IPS DF 6.9 (cell line): ENCODE measurements at regions not wholly inside any gene's neighbourhood (a gene's known extent, or its start where the extent isn't known, plus 50 kb on each side); places are given as distances from the start of the nearest gene placed in this dataset.

Experiments
- DNase-seq: peaks from one replicate; pipeline ENCODE4 v3.0.0-alpha.2; 2013; ENCODE audit warnings: low read depth, low spot score
- H3K27ac ChIP-seq: one replicate; pipeline ENCODE4 v1.5.1; 2013; ENCODE audit warnings: low read length, control low read depth
- H3K27me3 ChIP-seq: 2 replicates; pipeline ENCODE4 v1.6.1; 2013; ENCODE audit warnings: mild to moderate bottlenecking, low read length; ENCODE audit not compliant: control insufficient read depth, insufficient read depth
- H3K36me3 ChIP-seq: 2 replicates; pipeline ENCODE4 v1.6.1; 2013; ENCODE audit warnings: low read length; ENCODE audit not compliant: control insufficient read depth, insufficient read depth
- H3K4me1 ChIP-seq: 2 replicates; pipeline ENCODE4 v1.6.1; 2013; ENCODE audit warnings: low read length; ENCODE audit not compliant: control insufficient read depth, insufficient read depth
- H3K4me3 ChIP-seq: 2 replicates; pipeline ENCODE4 v1.5.1; 2013; ENCODE audit warnings: mild to moderate bottlenecking, low read length
- H3K9me3 ChIP-seq: 2 replicates; pipeline ENCODE4 v1.6.1; 2013; ENCODE audit warnings: low read length, inconsistent platforms; ENCODE audit not compliant: control insufficient read depth, insufficient read depth
- WGBS: extraction: QIAGEN DNeasy Blood & Tissue Kit; methylation state at CpG from one replicate; pipeline ENCODE4 v1.1.7; 2013; ENCODE audit warnings: mixed read lengths, missing lambda C conversion rate; ENCODE audit not compliant: insufficient read length, insufficient coverage; 5-methylcytosine and 5-hydroxymethylcytosine counted together

DNA sequence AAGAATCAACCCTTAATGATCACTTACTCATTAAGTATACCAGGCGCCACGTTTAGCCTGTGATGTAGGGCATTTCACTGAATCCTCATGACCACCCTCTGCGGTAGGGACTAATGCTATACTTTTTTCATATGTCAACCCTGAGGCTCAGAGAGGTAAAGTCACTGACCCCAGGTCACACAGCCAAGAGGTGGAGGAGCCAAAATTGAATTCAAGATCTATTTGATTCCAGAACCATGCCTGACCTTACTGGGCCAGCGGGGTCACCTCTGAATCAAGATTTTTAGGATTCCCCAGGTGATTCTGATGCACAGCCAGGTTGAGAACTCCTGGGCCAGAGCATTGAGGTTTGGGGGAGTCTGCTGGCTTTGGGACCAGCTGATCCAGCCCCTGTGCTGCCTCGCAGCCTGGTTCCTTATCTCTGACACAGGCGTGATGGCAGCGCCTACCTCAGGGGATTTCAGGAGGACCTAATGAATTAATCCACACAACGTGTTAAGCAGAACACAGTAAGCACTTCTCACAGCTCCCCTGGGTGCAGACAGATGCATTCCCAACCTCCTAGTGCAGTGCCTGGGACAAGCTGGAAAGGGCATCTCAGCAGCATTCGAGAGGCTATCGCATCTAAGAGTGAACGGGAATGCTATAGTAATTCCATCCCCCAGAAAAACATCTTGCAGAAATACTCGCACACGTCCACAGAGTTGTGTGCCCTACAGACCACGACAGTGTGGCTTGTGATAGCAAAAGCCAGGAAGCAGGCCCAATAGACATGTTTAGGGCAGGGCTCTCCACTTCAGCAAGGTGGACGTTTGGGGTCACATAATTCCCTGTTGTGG, 101.4 kb upstream of the PTPN1 start:
- no CpG with 5 or more reads among the region's 15 CpGs for WGBS
- no peaks in the 10 kb centered on the region for H3K36me3 ChIP-seq
- H3K9me3 ChIP-seq = no peaks in the 10 kb centered on the region
- H3K27ac ChIP-seq = no peak overlapping the region
- H3K4me3 ChIP-seq = no peak overlapping the region
- no peaks in the 10 kb centered on the region for H3K27me3 ChIP-seq
- peaks cover 4% of the 10 kb centered on the region for H3K4me1 ChIP-seq
- no peak for DNase-seq

DNA sequence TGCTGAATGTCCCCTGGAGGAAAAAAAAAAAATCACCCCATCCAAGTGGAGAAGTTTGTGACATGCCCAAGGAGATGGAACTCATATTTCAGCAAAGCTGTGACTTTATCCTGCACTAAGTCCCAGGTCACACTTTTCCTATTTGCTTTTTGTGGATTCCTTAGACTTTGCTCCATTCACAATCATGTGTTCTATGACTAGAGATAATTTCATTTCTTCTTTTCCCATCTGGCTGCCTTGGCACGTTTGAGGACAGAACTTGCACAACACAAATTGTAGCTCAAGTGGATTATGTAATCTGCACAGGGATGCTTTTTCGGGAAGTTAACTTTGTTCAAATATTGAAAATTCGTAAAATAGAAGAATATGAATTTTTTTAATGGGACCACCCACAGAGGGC, 100.7 kb upstream of the PTPN1 start:
- Histone ChIP-seq H3K27me3 (no peaks in the 10 kb centered on the region), H3K27ac (no peak overlapping the region), H3K4me3 (no peak overlapping the region), H3K9me3 (no peaks in the 10 kb centered on the region), H3K4me1 (peaks cover 4% of the 10 kb centered on the region), H3K36me3 (no peaks in the 10 kb centered on the region)
- 100% methylated on average over 2 of the region's 3 CpGs for WGBS
- DNase-seq = no peak

DNA sequence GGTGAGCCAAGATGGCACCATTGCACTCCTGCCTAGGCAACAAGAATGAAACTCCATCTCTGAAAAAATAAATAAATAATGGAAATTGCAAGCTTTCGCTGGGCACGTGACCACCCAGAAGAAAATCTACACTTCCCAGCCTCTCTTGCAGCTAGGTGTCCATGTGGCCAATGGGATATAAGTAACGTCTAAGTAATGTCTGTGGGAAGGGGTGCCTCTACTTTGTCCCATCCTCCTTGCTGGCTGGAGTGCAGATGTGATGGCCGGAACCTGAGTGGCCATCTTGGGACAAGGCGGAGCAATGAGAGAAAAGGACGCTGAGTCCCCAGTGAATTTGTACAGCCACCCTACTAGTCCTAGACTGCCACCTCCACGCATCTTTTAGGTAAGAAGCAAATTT, 99.8 kb upstream of the PTPN1 start:
- Histone ChIP-seq H3K27ac (no peak overlapping the region), H3K9me3 (no peaks in the 10 kb centered on the region), H3K4me3 (no peak overlapping the region), H3K36me3 (no peaks in the 10 kb centered on the region), H3K27me3 (no peaks in the 10 kb centered on the region), H3K4me1 (peaks cover 6% of the 10 kb centered on the region)
- WGBS = no CpG with 5 or more reads among the region's 7 CpGs
- no peak for DNase-seq

DNA sequence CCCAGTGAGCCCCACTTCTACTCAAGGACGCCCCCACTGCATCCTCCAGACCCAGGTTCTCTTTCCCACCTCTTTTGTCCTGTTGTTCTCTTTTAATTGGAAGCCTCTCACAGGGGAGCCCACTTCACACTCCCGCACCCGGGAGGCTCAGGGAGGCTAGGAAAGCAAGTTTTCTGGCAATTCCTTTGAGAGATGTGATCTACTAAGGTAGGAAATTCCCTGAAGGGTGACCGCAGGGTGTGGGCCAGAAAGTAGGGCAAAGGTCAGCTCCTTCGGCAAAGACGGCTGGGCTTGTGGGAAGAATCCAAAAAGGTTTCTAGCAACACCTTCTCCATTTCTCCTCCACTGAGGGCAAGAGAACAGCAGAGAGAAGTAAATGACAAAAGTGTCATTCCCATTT, 98.1 kb upstream of the PTPN1 start:
- no CpG with 5 or more reads among the region's 6 CpGs for WGBS
- DNase-seq = no peak
- no peaks in the 10 kb centered on the region for H3K36me3 ChIP-seq

DNA sequence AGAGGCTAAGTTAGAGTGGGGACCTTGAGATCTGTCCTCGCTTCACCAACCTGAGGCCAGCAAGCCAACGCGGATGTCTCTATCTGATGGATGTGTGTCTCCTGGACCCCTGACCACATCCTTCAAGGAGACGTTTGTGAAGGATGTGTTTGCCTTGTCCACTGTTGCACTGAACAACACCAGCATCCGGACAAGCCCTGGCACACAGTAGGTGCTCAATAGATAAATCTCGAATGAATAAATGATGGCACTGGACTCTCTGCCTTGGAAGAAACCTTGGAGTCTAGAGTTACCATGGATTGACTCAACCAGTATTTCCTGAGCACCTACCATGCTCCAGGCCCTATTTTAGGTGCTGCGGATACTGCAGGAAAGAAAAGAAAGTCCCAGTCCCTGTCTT, 97.7 kb upstream of the PTPN1 start:
- DNase-seq = no peak
- Histone ChIP-seq H3K27me3 (no peaks in the 10 kb centered on the region), H3K27ac (no peak overlapping the region), H3K4me3 (no peak overlapping the region), H3K9me3 (no peaks in the 10 kb centered on the region), H3K4me1 (peaks cover 6% of the 10 kb centered on the region), H3K36me3 (no peaks in the 10 kb centered on the region)
- WGBS = no CpG with 5 or more reads among the region's 7 CpGs

More for the DNA sequence above, 98.1 kb upstream of the PTPN1 start:
- Histone ChIP-seq H3K27ac (no peak overlapping the region), H3K27me3 (no peaks in the 10 kb centered on the region), H3K4me3 (no peak overlapping the region), H3K4me1 (peaks cover 6% of the 10 kb centered on the region), H3K9me3 (no peaks in the 10 kb centered on the region)

DNA sequence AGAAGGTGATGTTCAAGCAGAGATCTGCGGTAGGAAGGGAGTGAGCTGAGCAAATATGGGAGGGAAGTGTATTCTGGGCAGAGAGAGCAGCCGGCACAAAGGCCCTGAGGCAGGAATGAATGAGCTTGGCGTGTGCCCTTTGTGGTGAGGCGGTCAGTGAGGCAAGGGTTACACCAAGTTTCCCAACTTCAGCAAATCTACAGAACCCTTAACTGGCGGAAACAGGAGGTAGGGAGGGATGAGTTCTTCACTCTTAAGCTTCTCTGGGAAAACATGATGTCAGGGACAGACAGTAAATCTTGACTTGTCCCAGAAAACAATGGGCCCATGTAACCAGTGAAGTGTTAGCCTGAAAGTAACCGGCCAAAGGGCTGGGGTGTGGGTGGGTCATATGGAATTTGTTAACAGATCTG, 97.1 kb upstream of the PTPN1 start:
- H3K36me3 ChIP-seq = no peaks in the 10 kb centered on the region
- no peak overlapping the region for H3K4me3 ChIP-seq
- H3K27ac ChIP-seq = no peak overlapping the region
- DNase-seq = no peak
- no CpG with 5 or more reads among the region's 6 CpGs for WGBS
- peaks cover 6% of the 10 kb centered on the region for H3K4me1 ChIP-seq
- no peaks in the 10 kb centered on the region for H3K9me3 ChIP-seq
- H3K27me3 ChIP-seq = no peaks in the 10 kb centered on the region

DNA sequence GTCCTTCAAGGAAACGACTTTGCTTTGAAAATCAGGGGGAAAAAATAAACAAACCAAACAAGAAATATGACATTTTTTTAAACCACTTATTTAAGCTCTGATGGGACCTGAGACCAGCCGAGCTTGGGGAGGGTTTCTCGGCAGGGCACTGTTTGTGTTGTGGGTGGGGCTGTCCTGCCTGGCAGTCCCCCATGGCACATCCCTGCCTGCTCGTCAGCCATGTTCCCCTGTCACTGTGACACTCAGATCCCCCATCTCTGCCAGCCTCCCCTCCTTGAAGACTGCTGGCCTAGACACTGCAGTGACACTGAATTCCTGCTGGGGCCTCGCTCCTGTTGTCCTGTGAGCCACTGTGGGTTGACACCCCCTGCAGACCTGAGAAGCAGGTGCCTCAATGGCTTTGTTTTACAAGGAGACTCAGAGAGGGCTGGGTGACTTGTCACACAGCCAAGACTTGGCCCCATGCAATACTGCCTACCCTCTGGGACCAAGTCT, 95.1 kb upstream of the PTPN1 start:
- Histone ChIP-seq H3K9me3 (no peaks in the 10 kb centered on the region), H3K4me3 (no peak overlapping the region), H3K4me1 (peaks cover 6% of the 10 kb centered on the region), H3K27ac (no peak overlapping the region), H3K27me3 (no peaks in the 10 kb centered on the region), H3K36me3 (no peaks in the 10 kb centered on the region)
- no peak for DNase-seq
- no CpG with 5 or more reads among the region's 5 CpGs for WGBS

DNA sequence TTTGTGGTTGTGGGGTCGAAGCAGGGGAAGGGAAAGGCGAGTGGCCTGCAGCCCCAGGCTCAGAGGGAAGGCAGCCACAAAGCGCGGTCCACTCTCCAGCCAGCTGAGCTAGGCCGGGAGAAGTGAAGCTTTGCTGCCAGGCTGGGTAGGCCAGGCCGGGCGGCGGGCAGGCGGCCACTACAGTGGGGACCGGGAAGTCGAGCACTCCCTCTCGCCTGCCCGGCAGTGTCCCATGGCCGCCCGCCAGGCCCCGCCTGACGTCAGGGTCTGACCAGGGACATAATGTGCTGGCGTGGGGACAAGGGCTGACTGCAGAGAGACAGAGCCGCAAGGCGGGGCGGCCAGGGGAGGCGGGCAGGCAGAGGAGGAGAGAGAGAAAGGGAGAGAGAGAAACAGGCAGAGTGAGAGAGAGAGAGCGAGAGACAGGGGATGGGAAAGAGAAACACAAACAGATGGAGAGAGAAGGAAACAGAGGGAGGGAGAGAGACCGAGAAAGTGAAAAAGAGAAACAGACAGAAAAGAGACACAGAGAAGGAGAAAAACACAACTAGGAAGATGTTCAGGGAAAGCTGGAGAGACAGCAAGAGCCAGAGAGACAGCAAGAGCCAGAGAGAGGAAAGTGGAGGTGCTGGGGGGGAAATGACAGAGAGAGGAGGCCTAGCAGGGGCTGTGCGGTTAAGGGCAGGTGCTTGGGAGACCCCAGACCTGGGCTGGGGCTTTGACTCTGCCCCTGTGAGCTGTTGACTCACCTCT, 94.5 kb upstream of the PTPN1 start:
- no CpG with 5 or more reads among the region's 25 CpGs for WGBS
- no peaks in the 10 kb centered on the region for H3K9me3 ChIP-seq
- H3K27ac ChIP-seq = no peak overlapping the region
- H3K36me3 ChIP-seq = no peaks in the 10 kb centered on the region
- peaks cover 6% of the 10 kb centered on the region for H3K4me1 ChIP-seq
- H3K27me3 ChIP-seq = no peaks in the 10 kb centered on the region
- no peak overlapping the region for H3K4me3 ChIP-seq
- DNase-seq = no peak

DNA sequence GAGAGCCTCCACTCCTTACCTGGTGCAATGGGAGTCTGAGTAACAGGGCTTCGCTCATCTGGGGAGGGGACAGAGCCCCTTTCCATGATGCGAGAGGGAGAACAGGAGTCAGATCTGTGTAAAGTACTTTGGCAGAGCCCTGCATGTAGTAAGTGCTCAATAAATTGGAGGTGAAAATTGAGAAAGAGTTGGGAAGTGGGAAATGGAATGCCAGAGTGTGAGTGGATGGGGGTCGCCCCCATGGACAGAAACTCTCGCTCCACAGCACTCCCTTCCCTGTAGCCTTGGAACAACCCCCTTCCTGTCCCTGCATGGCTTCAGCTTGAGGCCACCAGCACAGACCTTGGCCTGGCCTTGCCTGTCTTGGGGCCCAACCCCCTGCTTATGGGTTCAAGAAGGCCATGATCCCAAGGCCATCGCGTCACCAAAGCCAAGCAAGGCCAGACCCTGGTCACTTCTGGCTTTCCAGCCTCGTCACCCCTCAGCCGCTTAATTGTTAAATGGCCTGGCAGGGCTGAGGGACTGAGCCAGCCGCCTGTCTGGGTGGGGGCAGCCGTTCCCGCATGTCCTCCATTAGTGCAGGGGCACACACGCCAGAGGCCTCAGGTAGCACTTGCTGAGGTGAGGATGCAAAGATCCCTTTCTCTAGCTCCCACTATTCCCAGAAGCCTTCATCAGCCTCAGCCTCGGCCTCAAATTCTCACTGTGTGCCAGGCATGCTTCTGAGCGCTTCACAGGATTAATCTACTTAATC, 93.7 kb upstream of the PTPN1 start:
- Histone ChIP-seq H3K4me3 (no peak overlapping the region), H3K27ac (no peak overlapping the region)
- WGBS = no CpG with 5 or more reads among the region's 14 CpGs

DNA sequence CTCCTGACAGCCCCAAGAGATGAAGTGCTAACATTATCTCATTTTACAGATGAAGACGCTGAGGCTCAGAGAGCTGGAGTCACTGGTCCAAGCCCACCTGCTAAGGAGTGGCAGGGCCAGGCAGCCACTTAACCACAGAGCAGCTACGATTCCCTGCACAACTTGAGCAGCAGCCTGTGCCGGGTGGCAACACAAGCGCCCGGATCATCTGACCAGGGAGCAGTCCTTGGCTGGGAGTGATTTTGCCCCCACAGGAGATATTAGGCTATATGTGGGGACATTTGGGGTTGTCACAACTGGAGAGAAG, 93.2 kb upstream of the PTPN1 start:
- no peak overlapping the region for H3K4me3 ChIP-seq
- no peak overlapping the region for H3K27ac ChIP-seq
- H3K9me3 ChIP-seq = no peaks in the 10 kb centered on the region
- DNase-seq = no peak
- H3K27me3 ChIP-seq = no peaks in the 10 kb centered on the region
- H3K4me1 ChIP-seq = peaks cover 6% of the 10 kb centered on the region
- no peaks in the 10 kb centered on the region for H3K36me3 ChIP-seq
- no CpG with 5 or more reads among the region's 5 CpGs for WGBS

More for the DNA sequence above, 93.7 kb upstream of the PTPN1 start:
- Histone ChIP-seq H3K27me3 (no peaks in the 10 kb centered on the region), H3K9me3 (no peaks in the 10 kb centered on the region), H3K4me1 (peaks cover 6% of the 10 kb centered on the region), H3K36me3 (no peaks in the 10 kb centered on the region)
- DNase-seq = no peak
